Muscle layer of duodenum (tissue), 2 donors: ENCODE measurements at regions not wholly inside any gene's neighbourhood (a gene's known extent, or its start where the extent isn't known, plus 50 kb on each side); places are given as distances from the start of the nearest gene placed in this dataset.
"Not testable (repeated sequence)": the region's sequence is repeated elsewhere in the genome, so short reads cannot be mapped to it uniquely, and the experiment has no call there.

Source experiments
- H3K27ac ChIP-seq: one replicate; pipeline ENCODE4 v1.7.0; 2013; ENCODE audit warnings: mild to moderate bottlenecking, low read length
- H3K27me3 ChIP-seq: one replicate; pipeline ENCODE4 v1.7.0; 2013; ENCODE audit warnings: low read depth, mild to moderate bottlenecking, control low read depth, low read length
- H3K36me3 ChIP-seq, 2 donors: one replicate each; pipeline ENCODE4 v1.7.0; 2013; ENCODE audit warnings: low read length in 2 of 2, control low read depth in 1 of 2, mild to moderate bottlenecking in 1 of 2; ENCODE audit not compliant: insufficient read depth in 2 of 2, control insufficient read depth in 1 of 2
- H3K4me1 ChIP-seq, 2 donors: one replicate each; pipeline ENCODE4 v1.7.0; 2013; ENCODE audit warnings: low read length in 2 of 2, mild to moderate bottlenecking in 2 of 2, control low read depth in 1 of 2, moderate library complexity in 1 of 2; ENCODE audit not compliant: insufficient read depth in 2 of 2, control insufficient read depth in 1 of 2
- H3K4me3 ChIP-seq, 2 donors: one replicate each; pipeline ENCODE4 v1.7.0; 2013; ENCODE audit warnings: low read length in 2 of 2, low read depth in 1 of 2, mild to moderate bottlenecking in 1 of 2
- H3K9me3 ChIP-seq, 2 donors: one replicate each; pipeline ENCODE4 v1.7.0; 2013; ENCODE audit warnings: low read length in 2 of 2, control low read depth in 1 of 2, mild to moderate bottlenecking in 1 of 2; ENCODE audit not compliant: control insufficient read depth in 1 of 2
- donor health status: healthy.

- Histone ChIP-seq H3K27ac (no peak overlapping the region), H3K36me3 (no peaks in the 10 kb centered on the region), H3K4me1 (peaks cover 0 to 4% of the 10 kb centered on the region in 2 donors), H3K27me3 (no peaks in the 10 kb centered on the region), H3K9me3 (no peaks in the 10 kb centered on the region), H3K4me3 (no peak overlapping the region)
These were observed 88.3 kb downstream of the DLL1 start for GRCh38 chr6:170202416-170203135.

GRCh38 chr6:170201361-170201760 lies 89.5 kb downstream of the DLL1 start:
- no peak overlapping the region for H3K4me3 ChIP-seq
- H3K27ac ChIP-seq = no peak overlapping the region
- no peaks in the 10 kb centered on the region for H3K27me3 ChIP-seq
- no peaks in the 10 kb centered on the region for H3K36me3 ChIP-seq
- peaks cover 0 to 4% of the 10 kb centered on the region in 2 donors for H3K4me1 ChIP-seq
- H3K9me3 ChIP-seq = no peaks in the 10 kb centered on the region

GRCh38 chr6:170200458-170200891 lies 90.4 kb downstream of the DLL1 start:
- Histone ChIP-seq H3K9me3 (peaks cover 7 to 8% of the 10 kb centered on the region in 2 donors), H3K4me1 (peaks cover 0 to 4% of the 10 kb centered on the region in 2 donors), H3K27ac (no peak overlapping the region)

GRCh38 chr6:170199716-170200115 lies 91.2 kb downstream of the DLL1 start:
- no peaks in the 10 kb centered on the region for H3K36me3 ChIP-seq
- no peak overlapping the region for H3K4me3 ChIP-seq
- H3K4me1 ChIP-seq = peaks cover 0 to 4% of the 10 kb centered on the region in 2 donors
- H3K27ac ChIP-seq = no peak overlapping the region
- H3K9me3 ChIP-seq = peaks cover 8 to 12% of the 10 kb centered on the region in 2 donors
- H3K27me3 ChIP-seq = no peaks in the 10 kb centered on the region

More at GRCh38 chr6:170200458-170200891, 90.4 kb downstream of the DLL1 start:
- Histone ChIP-seq H3K27me3 (no peaks in the 10 kb centered on the region), H3K36me3 (no peaks in the 10 kb centered on the region), H3K4me3 (no peak overlapping the region)

- no peaks in the 10 kb centered on the region for H3K36me3 ChIP-seq
- H3K4me3 ChIP-seq = no peak overlapping the region
- H3K4me1 ChIP-seq = peaks cover 0 to 4% of the 10 kb centered on the region in 2 donors
- no peaks in the 10 kb centered on the region for H3K27me3 ChIP-seq
- H3K27ac ChIP-seq = no peak overlapping the region
- peaks cover 14 to 18% of the 10 kb centered on the region in 2 donors for H3K9me3 ChIP-seq
These were observed 92.6 kb downstream of the DLL1 start for GRCh38 chr6:170198298-170198697.

- no peaks in the 10 kb centered on the region for H3K4me1 ChIP-seq
- no peaks in the 10 kb centered on the region for H3K36me3 ChIP-seq
- H3K9me3 ChIP-seq = peaks cover 15 to 18% of the 10 kb centered on the region in 2 donors
- no peak overlapping the region for H3K4me3 ChIP-seq
- H3K27me3 ChIP-seq = no peaks in the 10 kb centered on the region
- H3K27ac ChIP-seq = no peak overlapping the region
These were observed 97.5 kb downstream of the DLL1 start for GRCh38 chr6:170193326-170193821.

GRCh38 chr6:170192905-170193304 lies 98.0 kb downstream of the DLL1 start:
- Histone ChIP-seq H3K4me3 (no peak overlapping the region), H3K27me3 (no peaks in the 10 kb centered on the region), H3K27ac (no peak overlapping the region), H3K9me3 (peaks cover 15 to 18% of the 10 kb centered on the region in 2 donors), H3K4me1 (no peaks in the 10 kb centered on the region), H3K36me3 (no peaks in the 10 kb centered on the region)

GRCh38 chr6:170192101-170192500 lies 98.8 kb downstream of the DLL1 start:
- H3K9me3 ChIP-seq = peaks cover 15 to 18% of the 10 kb centered on the region in 2 donors
- H3K4me3 ChIP-seq, H3K27ac ChIP-seq, H3K36me3 ChIP-seq, H3K27me3 ChIP-seq, H3K4me1 ChIP-seq: not testable (repeated sequence)

GRCh38 chr6:170190046-170190445 lies 100.8 kb downstream of the DLL1 start:
- Histone ChIP-seq H3K36me3 (no peaks in the 10 kb centered on the region), H3K27me3 (no peaks in the 10 kb centered on the region), H3K4me3 (no peak overlapping the region), H3K27ac (no peak overlapping the region), H3K4me1 (no peaks in the 10 kb centered on the region), H3K9me3 (peaks cover 6 to 8% of the 10 kb centered on the region in 2 donors)

GRCh38 chr6:170189236-170189635 lies 101.6 kb downstream of the DLL1 start:
- Histone ChIP-seq H3K4me1 (no peaks in the 10 kb centered on the region), H3K9me3 (peaks cover 3 to 4% of the 10 kb centered on the region in 2 donors), H3K27ac (no peak overlapping the region), H3K36me3 (no peaks in the 10 kb centered on the region), H3K4me3 (no peak overlapping the region), H3K27me3 (no peaks in the 10 kb centered on the region)

GRCh38 chr6:170188571-170189001 lies 102.3 kb downstream of the DLL1 start:
- H3K27me3 ChIP-seq = no peaks in the 10 kb centered on the region
- no peaks in the 10 kb centered on the region for H3K36me3 ChIP-seq
- H3K9me3 ChIP-seq = peaks cover 0 to 4% of the 10 kb centered on the region in 2 donors
- H3K4me1 ChIP-seq = no peaks in the 10 kb centered on the region
- H3K27ac ChIP-seq = no peak overlapping the region
- no peak overlapping the region for H3K4me3 ChIP-seq
